HepG2 (cell line): ENCODE measurements at regions not wholly inside any gene's neighbourhood (a gene's known extent, or its start where the extent isn't known, plus 50 kb on each side); places are given as distances from the start of the nearest gene placed in this dataset.

Experiments used
- ARID5B ChIP-seq: IDR thresholded peaks from 2 replicates; pipeline ENCODE4 v1.4.0; 2020; ENCODE audit warnings: mild to moderate bottlenecking, missing genetic modification reagents
- CCAR2 ChIP-seq: fragments of 200-400 bp; formaldehyde crosslinking; optimal IDR thresholded peaks from 2 replicates; pipeline ENCODE3; 2018; ENCODE audit warnings: low read depth, mild to moderate bottlenecking, low read length, moderate library complexity
- CHD2 ChIP-seq: IDR thresholded peaks from 2 replicates; pipeline ENCODE4 v1.6.1; 2011; ENCODE audit warnings: low read depth, low read length, improper control_type of control experiment
- CHD4 ChIP-seq: fragments of 200-600 bp; sonication (generic); IDR thresholded peaks from 2 replicates; pipeline ENCODE4 v1.7.0; 2017; ENCODE audit warnings: mild to moderate bottlenecking, low read length, borderline replicate concordance
- DZIP1 ChIP-seq: sonication (generic); formaldehyde crosslinking; IDR thresholded peaks from 2 replicates; pipeline ENCODE4 v1.5.0; 2020; ENCODE audit warnings: mild to moderate bottlenecking, missing genetic modification reagents
- EED ChIP-seq: sonication (generic); formaldehyde crosslinking; IDR thresholded peaks from 2 replicates; pipeline ENCODE4 v1.5.0; 2020; ENCODE audit warnings: mild to moderate bottlenecking, missing genetic modification reagents
- FOSL2 ChIP-seq: sonication (generic); formaldehyde crosslinking; IDR thresholded peaks from 2 replicates; pipeline ENCODE4 v1.4.0; 2020; ENCODE audit warnings: missing genetic modification reagents
- HHEX ChIP-seq: IDR thresholded peaks from 2 replicates; pipeline ENCODE4 v1.6.1; 2016; ENCODE audit warnings: control low read depth
- IRX3 ChIP-seq: sonication (generic); formaldehyde crosslinking; IDR thresholded peaks from 2 replicates; pipeline ENCODE4 v1.8.1; 2023; ENCODE audit warnings: mild to moderate bottlenecking, low read depth, missing genetic modification reagents, borderline replicate concordance
- KLF13 ChIP-seq: sonication (generic); formaldehyde crosslinking; IDR thresholded peaks from 2 replicates; pipeline ENCODE4 v1.4.0; 2020; ENCODE audit warnings: mild to moderate bottlenecking, missing genetic modification reagents
- MTA1 ChIP-seq: sonication (generic); formaldehyde crosslinking; IDR thresholded peaks from 2 replicates; pipeline ENCODE4 v1.4.0; 2020; ENCODE audit warnings: missing genetic modification reagents, mild to moderate bottlenecking, borderline replicate concordance
- MXD4 ChIP-seq: IDR thresholded peaks from 2 replicates; pipeline ENCODE4 v1.6.1; 2016; ENCODE audit warnings: mild to moderate bottlenecking, missing biosample characterization, missing genetic modification reagents
- PHF20 ChIP-seq: sonication (generic); formaldehyde crosslinking; IDR thresholded peaks from 2 replicates; pipeline ENCODE4 v1.5.0; 2020; ENCODE audit warnings: mild to moderate bottlenecking, missing genetic modification reagents
- PHF8 ChIP-seq: sonication (generic); formaldehyde crosslinking; IDR thresholded peaks from 2 replicates; pipeline ENCODE4 v1.5.0; 2020; ENCODE audit warnings: missing genetic modification reagents
- SALL2 ChIP-seq: sonication (generic); formaldehyde crosslinking; IDR thresholded peaks from 2 replicates; pipeline ENCODE4 v1.8.1; 2023; ENCODE audit warnings: mild to moderate bottlenecking, missing genetic modification reagents, inconsistent platforms
- SP1 ChIP-seq, 2 experiments: fragments of 450-650 bp in 1 of 2; sonication (generic) in 1 of 2; formaldehyde crosslinking in 1 of 2; IDR thresholded peaks; 2 replicates each; pipeline versions ENCODE4 v1.4.0 to v1.6.1; 2016 to 2020; ENCODE audit warnings: missing genetic modification reagents in 1 of 2
- ZFP36L1 ChIP-seq: sonication (generic); formaldehyde crosslinking; IDR thresholded peaks from 2 replicates; pipeline ENCODE4 v1.8.0; 2022; ENCODE audit warnings: mild to moderate bottlenecking, missing genetic modification reagents, moderate library complexity
- ZMAT3 ChIP-seq: sonication (generic); formaldehyde crosslinking; conservative IDR thresholded peaks from 2 replicates; pipeline ENCODE4 v1.7.0; 2021; ENCODE audit warnings: missing genetic modification reagents
- ZNF317 ChIP-seq: sonication (generic); formaldehyde crosslinking; IDR thresholded peaks from 2 replicates; pipeline ENCODE4 v1.5.0; 2020; ENCODE audit warnings: mild to moderate bottlenecking, missing genetic modification reagents
- ZNF563 ChIP-seq: sonication (generic); formaldehyde crosslinking; IDR thresholded peaks from 2 replicates; pipeline ENCODE4 v1.8.0; 2022; ENCODE audit warnings: mild to moderate bottlenecking, moderate library complexity, missing genetic modification reagents
- ZNF598 ChIP-seq: sonication (generic); formaldehyde crosslinking; IDR thresholded peaks from 2 replicates; pipeline ENCODE4 v1.5.1; 2020; ENCODE audit warnings: mild to moderate bottlenecking, missing genetic modification reagents, borderline replicate concordance
- ZXDC ChIP-seq: sonication (generic); formaldehyde crosslinking; IDR thresholded peaks from 2 replicates; pipeline ENCODE4 v1.5.0; 2020; ENCODE audit warnings: mild to moderate bottlenecking, missing genetic modification reagents

- TF ChIP-seq FOSL2 (CRISPR knock-in tag): peak; percentile 88
- 0 out of 2 replicates have a peak, but pooled peaks have one; percentile 45 for TF ChIP-seq SALL2 (CRISPR knock-in tag)
- no peak for TF ChIP-seq KLF13 (CRISPR knock-in tag)
- no peak for TF ChIP-seq SP1 (IDR thresholded peaks at IDR 0.05)
- 0 out of 2 replicates have a peak, but pooled peaks have one; percentile 8 for TF ChIP-seq SP1 (CRISPR knock-in tag; IDR thresholded peaks at IDR 0.05)
- TF ChIP-seq EED (CRISPR knock-in tag): no peak
- peak; percentile 49; the same call in 1 of the 2 replicates for TF ChIP-seq CHD2
- TF ChIP-seq CCAR2: no peak
- TF ChIP-seq ARID5B (CRISPR knock-in tag): peak; percentile 93
- TF ChIP-seq ZFP36L1 (CRISPR knock-in tag): peak; percentile 72; the same call in 1 of the 2 replicates
- peak; percentile 42; the same call in 1 of the 2 replicates for TF ChIP-seq ZXDC (CRISPR knock-in tag)
- TF ChIP-seq HHEX (CRISPR knock-in tag): peak; percentile 46; the same call in 1 of the 2 replicates
- TF ChIP-seq ZMAT3 (CRISPR knock-in tag): 0 out of 2 replicates have a peak, but pooled peaks have one; percentile 26
- TF ChIP-seq IRX3: peak; percentile 84; the same call in 1 of the 2 replicates
- peak; percentile 61; the same call in 1 of the 2 replicates for TF ChIP-seq ZNF563 (CRISPR knock-in tag)
- no peak; the same call in 1 of the 2 replicates for TF ChIP-seq PHF20 (CRISPR knock-in tag)
- peak; percentile 51; the same call in 1 of the 2 replicates for TF ChIP-seq PHF8 (CRISPR knock-in tag)
- TF ChIP-seq DZIP1 (CRISPR knock-in tag): no peak
- TF ChIP-seq MTA1 (CRISPR knock-in tag): peak; percentile 74
- no peak for TF ChIP-seq ZNF598
- peak; percentile 74; the same call in 1 of the 2 replicates for TF ChIP-seq CHD4
- 0 out of 2 replicates have a peak, but pooled peaks have one; percentile 15 for TF ChIP-seq MXD4 (CRISPR knock-in tag)
- peak; percentile 78; the same call in 1 of the 2 replicates for TF ChIP-seq ZNF317 (CRISPR knock-in tag)
Observed at GRCh38 chr19:56978023-56978565, 137.6 kb upstream of the PEG3 start (continued).
